ENCODE measurements at regions not wholly inside any gene's neighbourhood (a gene's known extent, or its start where the extent isn't known, plus 50 kb on each side); places are given as distances from the start of the nearest gene placed in this dataset.

DNA sequence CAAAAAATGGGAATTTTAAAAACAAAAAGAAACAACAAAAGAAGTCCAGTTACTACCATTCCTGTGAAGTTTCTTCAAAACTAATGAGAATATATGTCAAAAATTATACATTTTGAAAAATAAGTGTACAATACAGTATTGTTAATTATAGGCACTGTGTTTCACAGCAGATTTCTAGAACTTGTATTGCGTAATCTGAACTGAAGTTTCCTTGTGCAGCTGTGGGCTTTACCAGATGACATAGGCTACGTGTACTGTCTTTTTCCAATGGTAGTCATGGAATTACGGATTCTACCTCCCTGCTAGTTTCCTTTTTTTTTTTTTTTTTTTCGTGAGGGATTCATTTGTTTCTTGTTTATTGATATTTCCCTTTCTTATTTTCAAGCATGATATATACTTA is 113.8 kb upstream of the GABRA2 start:
- H3K27me3 Mint-ChIP-seq (ENCODE audit: low read depth in 3 of 3): no peaks in the 10 kb centered on the region

GRCh38 chr4:46492394-46492793 is 102.5 kb upstream of the GABRA2 start:
- Mint-ChIP-seq H3K36me3 (no peaks in the 10 kb centered on the region), H3K27me3 (ENCODE audit: low read depth in 3 of 3) (peaks cover 0 to 2% (median 0%) of the 10 kb centered on the region in 3 donors), H3K4me1 (no peaks in the 10 kb centered on the region), H3K27ac (no peak overlapping the region), H3K9me3 (peaks cover 0 to 6% (median 2%) of the 10 kb centered on the region in 7 donors), H3K4me3 (no peak overlapping the region)
- Histone ChIP-seq H3K9ac (ENCODE audit: insufficient read depth, low read length, poor library complexity, severe bottlenecking) (no peak overlapping the region), H3K4me3 (replicated peaks in 1 of 3; ENCODE audit: low read depth in 2 of 3, low read length in 3 of 3) (no peak overlapping the region), H3K4me1 (ENCODE audit: control insufficient read depth in 1 of 2, insufficient read depth in 2 of 2, low read length in 2 of 2) (no peaks in the 10 kb centered on the region), H3K79me2 (ENCODE audit: insufficient read depth, low read length) (no peaks in the 10 kb centered on the region), H4K20me1 (ENCODE audit: insufficient read depth, low read length) (no peaks in the 10 kb centered on the region), H3K36me3 (replicated peaks in 1 of 2; ENCODE audit: control insufficient read depth in 1 of 2, insufficient read depth in 2 of 2, low read length in 2 of 2) (no peaks in the 10 kb centered on the region), H3K27me3 (ENCODE audit: control insufficient read depth in 2 of 2, insufficient read depth in 2 of 2, low read length in 2 of 2) (no peaks in the 10 kb centered on the region), H3K27ac (ENCODE audit: low read depth in 1 of 2, low read length in 2 of 2) (no peak overlapping the region), H3K9me3 (replicated peaks in 1 of 2; ENCODE audit: control insufficient read depth in 1 of 2, insufficient read depth in 1 of 2, low read length in 2 of 2) (peaks cover 0 to 13% of the 10 kb centered on the region in 2 donors), H2AFZ (ENCODE audit: insufficient read depth, low read depth, low read length, poor library complexity, severe bottlenecking) (no peak overlapping the region), H3K4me2 (replicated peaks; ENCODE audit: extremely low read depth, low read length, poor library complexity, severe bottlenecking) (no peak overlapping the region)
- intact Hi-C loops (cut with micrococcal nuclease): no loop called here
- DNase-seq: no peak
- TF ChIP-seq, protein P1, sequence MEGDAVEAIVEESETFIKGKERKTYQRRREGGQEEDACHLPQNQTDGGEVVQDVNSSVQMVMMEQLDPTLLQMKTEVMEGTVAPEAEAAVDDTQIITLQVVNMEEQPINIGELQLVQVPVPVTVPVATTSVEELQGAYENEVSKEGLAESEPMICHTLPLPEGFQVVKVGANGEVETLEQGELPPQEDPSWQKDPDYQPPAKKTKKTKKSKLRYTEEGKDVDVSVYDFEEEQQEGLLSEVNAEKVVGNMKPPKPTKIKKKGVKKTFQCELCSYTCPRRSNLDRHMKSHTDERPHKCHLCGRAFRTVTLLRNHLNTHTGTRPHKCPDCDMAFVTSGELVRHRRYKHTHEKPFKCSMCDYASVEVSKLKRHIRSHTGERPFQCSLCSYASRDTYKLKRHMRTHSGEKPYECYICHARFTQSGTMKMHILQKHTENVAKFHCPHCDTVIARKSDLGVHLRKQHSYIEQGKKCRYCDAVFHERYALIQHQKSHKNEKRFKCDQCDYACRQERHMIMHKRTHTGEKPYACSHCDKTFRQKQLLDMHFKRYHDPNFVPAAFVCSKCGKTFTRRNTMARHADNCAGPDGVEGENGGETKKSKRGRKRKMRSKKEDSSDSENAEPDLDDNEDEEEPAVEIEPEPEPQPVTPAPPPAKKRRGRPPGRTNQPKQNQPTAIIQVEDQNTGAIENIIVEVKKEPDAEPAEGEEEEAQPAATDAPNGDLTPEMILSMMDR (IDR thresholded peaks at IDR 0.05): no peak
- 60% methylated on average over 1 of the region's 3 CpGs for WGBS (ENCODE audit: insufficient coverage)

More for the DNA sequence above, 113.8 kb upstream of the GABRA2 start:
- DNase-seq: no peak
- TF ChIP-seq, protein P1 (IDR thresholded peaks at IDR 0.05): no peak
- H3K27me3 ChIP-seq (ENCODE audit: control insufficient read depth in 2 of 2, insufficient read depth in 2 of 2, low read length in 2 of 2): no peaks in the 10 kb centered on the region
- H3K36me3 Mint-ChIP-seq: no peaks in the 10 kb centered on the region
- no peak overlapping the region for H3K27ac ChIP-seq (ENCODE audit: low read depth in 1 of 2, low read length in 2 of 2)
- no peak overlapping the region for H3K4me3 ChIP-seq (replicated peaks in 1 of 3; ENCODE audit: low read depth in 2 of 3, low read length in 3 of 3)
- 83% methylated on average over 1 of the region's 4 CpGs for WGBS (ENCODE audit: insufficient coverage)
- no peaks in the 10 kb centered on the region for H3K4me1 Mint-ChIP-seq
- H4K20me1 ChIP-seq (ENCODE audit: insufficient read depth, low read length): no peaks in the 10 kb centered on the region
- H3K4me2 ChIP-seq (replicated peaks; ENCODE audit: extremely low read depth, low read length, poor library complexity, severe bottlenecking): no peak overlapping the region
- no peak overlapping the region for H2AFZ ChIP-seq (ENCODE audit: insufficient read depth, low read depth, low read length, poor library complexity, severe bottlenecking)
- H3K27ac Mint-ChIP-seq: no peak overlapping the region
- no peaks in the 10 kb centered on the region for H3K36me3 ChIP-seq (replicated peaks in 1 of 2; ENCODE audit: control insufficient read depth in 1 of 2, insufficient read depth in 2 of 2, low read length in 2 of 2)
- H3K79me2 ChIP-seq (ENCODE audit: insufficient read depth, low read length): no peaks in the 10 kb centered on the region
- H3K9me3 ChIP-seq (replicated peaks in 1 of 2; ENCODE audit: control insufficient read depth in 1 of 2, insufficient read depth in 1 of 2, low read length in 2 of 2): no peaks in the 10 kb centered on the region
- H3K9me3 Mint-ChIP-seq: peaks cover 0 to 3% (median 0%) of the 10 kb centered on the region in 7 donors
- no peak overlapping the region for H3K9ac ChIP-seq (ENCODE audit: insufficient read depth, low read length, poor library complexity, severe bottlenecking)
- no peak overlapping the region for H3K4me3 Mint-ChIP-seq
- intact Hi-C loops (cut with micrococcal nuclease): no loop called here
- no peaks in the 10 kb centered on the region for H3K4me1 ChIP-seq (ENCODE audit: control insufficient read depth in 1 of 2, insufficient read depth in 2 of 2, low read length in 2 of 2)
